Loucy (cell line): ENCODE measurements at regions not wholly inside any gene's neighbourhood (a gene's known extent, or its start where the extent isn't known, plus 50 kb on each side); places are given as distances from the start of the nearest gene placed in this dataset.

Experiments used
- H2AFZ ChIP-seq: fragments of 200-600 bp; sonication (generic); 2 replicates; pipeline ENCODE4 v1.6.0; 2016; ENCODE audit warnings: antibody characterized with exemption, mild to moderate bottlenecking, low read length, moderate library complexity
- H3F3A ChIP-seq: fragments of 200-600 bp; 2 replicates; pipeline ENCODE4 v1.6.0; 2016; ENCODE audit warnings: antibody characterized with exemption, low read depth, mild to moderate bottlenecking
- H3K27me3 ChIP-seq: fragments of 200-600 bp; sonication (generic); 2 replicates; pipeline ENCODE4 v1.6.1; 2014; ENCODE audit warnings: low read length, mild to moderate bottlenecking; ENCODE audit not compliant: insufficient read depth, poor library complexity, severe bottlenecking
- H3K36me3 ChIP-seq: fragments of 200-600 bp; sonication (generic); 2 replicates; pipeline ENCODE4 v1.6.1; 2016; ENCODE audit warnings: low read length; ENCODE audit not compliant: insufficient read depth
- H3K4me1 ChIP-seq: fragments of 200-600 bp; sonication (generic); 2 replicates; pipeline ENCODE4 v1.5.1; 2014; ENCODE audit warnings: low read length, mild to moderate bottlenecking; ENCODE audit not compliant: insufficient read depth, poor library complexity, severe bottlenecking
- H3K4me2 ChIP-seq: fragments of 200-600 bp; sonication (generic); 2 replicates; pipeline ENCODE4 v1.6.0; 2014; ENCODE audit warnings: antibody characterized with exemption, low read length, low read depth, mild to moderate bottlenecking; ENCODE audit not compliant: poor library complexity, severe bottlenecking
- H3K4me3 ChIP-seq: fragments of 200-600 bp; sonication (generic); 2 replicates; pipeline ENCODE4 v1.5.1; 2014; ENCODE audit warnings: low read length, mild to moderate bottlenecking, mixed read lengths; ENCODE audit not compliant: poor library complexity, severe bottlenecking
- H3K79me2 ChIP-seq: fragments of 200-600 bp; sonication (generic); 2 replicates; pipeline ENCODE4 v1.6.1; 2014; ENCODE audit warnings: low read length; ENCODE audit not compliant: insufficient read depth
- H3K9ac ChIP-seq: fragments of 200-600 bp; sonication (generic); 2 replicates; pipeline ENCODE4 v1.6.0; 2014; ENCODE audit warnings: mild to moderate bottlenecking, low read depth, low read length, moderate library complexity; ENCODE audit not compliant: poor library complexity, severe bottlenecking
- H3K9me2 ChIP-seq: fragments of 200-600 bp; sonication (generic); replicated peaks from 2 replicates; pipeline ENCODE4 v1.6.1; 2016; ENCODE audit warnings: low read depth, low read length, mixed read lengths
- H3K9me3 ChIP-seq: fragments of 200-600 bp; sonication (generic); 2 replicates; pipeline ENCODE4 v1.6.1; 2014; ENCODE audit warnings: mild to moderate bottlenecking, antibody characterized with exemption, low read length, low read depth; ENCODE audit not compliant: insufficient read depth
- H4K20me1 ChIP-seq: fragments of 200-600 bp; sonication (generic); 2 replicates; pipeline ENCODE4 v1.6.0; 2014; ENCODE audit warnings: antibody characterized with exemption, low read length, mild to moderate bottlenecking; ENCODE audit not compliant: insufficient read depth, poor library complexity, severe bottlenecking
- EZH2phosphoT487 ChIP-seq: fragments of 200-600 bp; IDR thresholded peaks from 2 replicates; pipeline ENCODE4 v1.6.1; 2018; ENCODE audit warnings: antibody characterized with exemption, mild to moderate bottlenecking, moderate library complexity, borderline replicate concordance
- TF ChIP-seq, protein P1 (sequence below): fragments of 200-600 bp; sonication (generic); conservative IDR thresholded peaks from 2 replicates; pipeline ENCODE4 v1.5.1; 2014; ENCODE audit warnings: mild to moderate bottlenecking, antibody characterized with exemption, low read length

DNA sequence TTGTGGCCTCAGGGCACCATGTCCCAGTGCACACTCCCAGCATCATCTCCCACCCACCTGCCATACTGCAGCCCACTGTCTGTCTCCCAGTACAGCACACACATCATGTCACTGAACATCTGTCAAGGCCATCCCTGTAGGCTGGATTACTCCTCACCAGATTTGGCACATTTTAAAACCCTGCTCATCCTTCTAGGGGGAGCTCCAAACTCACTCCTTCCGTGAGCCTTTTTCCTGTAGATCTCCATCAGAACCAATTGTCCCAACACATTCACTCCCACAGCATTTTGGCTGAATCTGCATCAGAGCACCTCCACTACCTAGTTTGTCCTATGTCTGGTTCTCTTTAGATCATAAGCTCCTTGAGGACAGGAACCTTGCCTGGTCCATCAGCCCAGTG lies 58.6 kb upstream of the GRIK3 start:
- no peak overlapping the region for H3K9ac ChIP-seq
- no peaks in the 10 kb centered on the region for H4K20me1 ChIP-seq
- no peaks in the 10 kb centered on the region for H3K36me3 ChIP-seq
- no peak for TF ChIP-seq EZH2phosphoT487
- no peaks in the 10 kb centered on the region for H3K27me3 ChIP-seq
- H2AFZ ChIP-seq = no peak overlapping the region
- H3K9me2 ChIP-seq = no peaks in the 10 kb centered on the region
- no peaks in the 10 kb centered on the region for H3K9me3 ChIP-seq
- no peaks in the 10 kb centered on the region for H3F3A ChIP-seq
- H3K4me3 ChIP-seq = no peak overlapping the region
- no peaks in the 10 kb centered on the region for H3K79me2 ChIP-seq
- H3K4me1 ChIP-seq = no peaks in the 10 kb centered on the region
- H3K4me2 ChIP-seq = no peak overlapping the region

DNA sequence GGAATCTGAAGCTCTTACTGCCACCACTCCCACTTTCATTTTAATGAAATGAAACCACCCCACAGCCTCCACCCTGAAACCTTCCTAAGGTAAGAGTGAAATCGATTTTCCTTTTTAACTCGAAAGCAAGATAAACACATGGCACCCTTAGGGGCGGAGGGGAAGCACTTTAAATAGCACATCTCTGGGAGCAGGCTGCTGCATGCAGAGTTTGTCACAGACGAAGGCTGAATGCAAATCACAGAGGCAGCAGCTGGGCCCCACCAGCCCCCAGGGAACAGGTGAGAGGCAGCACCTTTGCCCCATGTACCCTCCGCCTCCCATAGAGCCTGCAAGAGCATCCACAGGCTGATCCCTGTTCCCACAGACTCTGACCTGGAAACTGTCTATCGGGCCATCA lies 60.0 kb upstream of the GRIK3 start:
- H3K4me1 ChIP-seq = no peaks in the 10 kb centered on the region
- no peaks in the 10 kb centered on the region for H3K27me3 ChIP-seq
- no peak overlapping the region for H3K4me2 ChIP-seq
- H3K36me3 ChIP-seq = no peaks in the 10 kb centered on the region
- no peak overlapping the region for H2AFZ ChIP-seq
- H3K79me2 ChIP-seq = no peaks in the 10 kb centered on the region
- H4K20me1 ChIP-seq = no peaks in the 10 kb centered on the region
- no peak for TF ChIP-seq EZH2phosphoT487
- TF ChIP-seq, protein P1, sequence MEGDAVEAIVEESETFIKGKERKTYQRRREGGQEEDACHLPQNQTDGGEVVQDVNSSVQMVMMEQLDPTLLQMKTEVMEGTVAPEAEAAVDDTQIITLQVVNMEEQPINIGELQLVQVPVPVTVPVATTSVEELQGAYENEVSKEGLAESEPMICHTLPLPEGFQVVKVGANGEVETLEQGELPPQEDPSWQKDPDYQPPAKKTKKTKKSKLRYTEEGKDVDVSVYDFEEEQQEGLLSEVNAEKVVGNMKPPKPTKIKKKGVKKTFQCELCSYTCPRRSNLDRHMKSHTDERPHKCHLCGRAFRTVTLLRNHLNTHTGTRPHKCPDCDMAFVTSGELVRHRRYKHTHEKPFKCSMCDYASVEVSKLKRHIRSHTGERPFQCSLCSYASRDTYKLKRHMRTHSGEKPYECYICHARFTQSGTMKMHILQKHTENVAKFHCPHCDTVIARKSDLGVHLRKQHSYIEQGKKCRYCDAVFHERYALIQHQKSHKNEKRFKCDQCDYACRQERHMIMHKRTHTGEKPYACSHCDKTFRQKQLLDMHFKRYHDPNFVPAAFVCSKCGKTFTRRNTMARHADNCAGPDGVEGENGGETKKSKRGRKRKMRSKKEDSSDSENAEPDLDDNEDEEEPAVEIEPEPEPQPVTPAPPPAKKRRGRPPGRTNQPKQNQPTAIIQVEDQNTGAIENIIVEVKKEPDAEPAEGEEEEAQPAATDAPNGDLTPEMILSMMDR = no peak
- H3K9me3 ChIP-seq = no peaks in the 10 kb centered on the region
- no peak overlapping the region for H3K4me3 ChIP-seq
- no peaks in the 10 kb centered on the region for H3K9me2 ChIP-seq
- H3F3A ChIP-seq = no peaks in the 10 kb centered on the region
- no peak overlapping the region for H3K9ac ChIP-seq

DNA sequence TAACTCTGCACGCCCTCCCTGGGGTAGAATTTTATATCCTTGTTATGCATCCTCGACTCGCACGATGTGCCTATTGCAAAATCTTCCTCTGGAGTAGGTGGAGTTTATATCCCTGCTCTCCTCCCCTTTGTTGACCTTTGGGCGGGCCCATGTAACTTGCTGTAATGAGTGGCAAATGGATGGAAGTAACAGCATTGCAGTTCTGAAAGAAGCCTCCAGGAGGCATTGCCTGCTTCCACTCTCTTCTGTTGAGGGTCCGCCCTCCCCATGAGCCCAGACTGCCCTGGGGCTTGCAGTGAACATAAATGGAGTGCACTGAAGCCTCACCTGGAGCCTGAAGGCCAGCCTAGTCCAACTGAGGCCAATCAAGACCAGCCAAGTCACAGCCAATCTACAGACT lies 62.2 kb upstream of the GRIK3 start:
- Histone ChIP-seq H3K4me2 (no peak overlapping the region), H3K36me3 (no peaks in the 10 kb centered on the region), H3K9me2 (no peaks in the 10 kb centered on the region), H4K20me1 (no peaks in the 10 kb centered on the region), H3K4me1 (no peaks in the 10 kb centered on the region), H3K9me3 (no peaks in the 10 kb centered on the region), H2AFZ (no peak overlapping the region), H3F3A (no peaks in the 10 kb centered on the region), H3K79me2 (no peaks in the 10 kb centered on the region), H3K27me3 (no peaks in the 10 kb centered on the region), H3K9ac (no peak overlapping the region), H3K4me3 (no peak overlapping the region)
- TF ChIP-seq, protein P1 = peak; percentile 50
- TF ChIP-seq EZH2phosphoT487 = no peak

DNA sequence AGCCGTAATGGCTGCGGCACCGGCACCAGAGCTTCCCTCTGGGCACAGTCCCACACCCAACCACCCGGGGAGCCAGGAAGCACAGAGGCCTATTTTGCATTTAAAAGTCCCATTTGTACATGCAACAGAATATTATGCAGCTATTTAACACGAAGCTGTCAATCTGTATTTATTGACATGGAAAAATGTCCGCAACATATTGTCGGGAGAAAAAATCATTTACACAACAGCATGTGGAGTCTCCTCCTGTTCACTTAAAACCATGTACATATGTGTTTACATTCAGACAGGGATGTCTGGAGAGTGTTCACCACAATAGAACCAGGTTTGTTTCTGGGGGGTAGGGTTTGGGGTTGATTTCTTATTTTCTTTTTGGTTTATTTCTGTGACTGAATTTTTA lies 63.4 kb upstream of the GRIK3 start:
- no peak overlapping the region for H2AFZ ChIP-seq
- H3F3A ChIP-seq = no peaks in the 10 kb centered on the region
- TF ChIP-seq, protein P1 = no peak
- TF ChIP-seq EZH2phosphoT487 = no peak
- H3K27me3 ChIP-seq = no peaks in the 10 kb centered on the region
- H3K9ac ChIP-seq = no peak overlapping the region
- no peaks in the 10 kb centered on the region for H3K36me3 ChIP-seq
- H3K4me1 ChIP-seq = no peaks in the 10 kb centered on the region
- no peak overlapping the region for H3K4me2 ChIP-seq
- H3K79me2 ChIP-seq = no peaks in the 10 kb centered on the region
- no peaks in the 10 kb centered on the region for H3K9me2 ChIP-seq
- no peaks in the 10 kb centered on the region for H3K9me3 ChIP-seq
- H4K20me1 ChIP-seq = no peaks in the 10 kb centered on the region
- no peak overlapping the region for H3K4me3 ChIP-seq
